GM21737 (cell line): ENCODE measurements at regions not wholly inside any gene's neighbourhood (a gene's known extent, or its start where the extent isn't known, plus 50 kb on each side); places are given as distances from the start of the nearest gene placed in this dataset.

Source experiments
- ATAC-seq: cut with Tn5 transposase; IDR thresholded peaks from one replicate; pipeline ENCODE4 v1.9.1; 2021; ENCODE audit warnings: mild to moderate bottlenecking, moderate library complexity; ENCODE audit not compliant: unreplicated experiment

GRCh38 chr7:45988405-45989057, 67.5 kb upstream of the IGFBP3 start:
- no peak for ATAC-seq

GRCh38 chr7:45987521-45988290, 66.6 kb upstream of the IGFBP3 start:
- ATAC-seq, result no peak

- ATAC-seq, result no peak
Measured at GRCh38 chr7:45986355-45987298, 65.6 kb upstream of the IGFBP3 start.

DNA sequence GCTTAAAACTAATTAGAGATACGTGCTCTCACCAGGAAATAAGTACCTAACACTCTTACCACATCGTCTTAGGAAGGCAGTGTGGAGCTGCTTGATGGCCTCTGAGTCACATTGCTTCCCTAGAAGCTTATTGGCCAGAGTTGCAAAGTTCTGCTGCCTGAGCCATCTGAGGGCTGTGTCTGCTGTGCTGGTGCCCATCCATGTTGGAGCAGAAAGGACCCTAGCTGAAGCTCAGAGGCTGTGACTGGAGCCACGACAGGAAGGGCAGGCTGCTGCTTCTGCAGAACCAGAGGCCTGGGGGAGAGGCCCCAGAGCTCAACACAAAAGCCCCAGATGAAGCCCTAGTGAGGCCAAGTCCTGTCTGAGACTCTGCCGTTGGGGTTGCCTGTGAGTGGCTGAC, 64.8 kb upstream of the IGFBP3 start:
- no peak for ATAC-seq

GRCh38 chr7:45984386-45985295, 63.6 kb upstream of the IGFBP3 start:
- no peak for ATAC-seq

DNA sequence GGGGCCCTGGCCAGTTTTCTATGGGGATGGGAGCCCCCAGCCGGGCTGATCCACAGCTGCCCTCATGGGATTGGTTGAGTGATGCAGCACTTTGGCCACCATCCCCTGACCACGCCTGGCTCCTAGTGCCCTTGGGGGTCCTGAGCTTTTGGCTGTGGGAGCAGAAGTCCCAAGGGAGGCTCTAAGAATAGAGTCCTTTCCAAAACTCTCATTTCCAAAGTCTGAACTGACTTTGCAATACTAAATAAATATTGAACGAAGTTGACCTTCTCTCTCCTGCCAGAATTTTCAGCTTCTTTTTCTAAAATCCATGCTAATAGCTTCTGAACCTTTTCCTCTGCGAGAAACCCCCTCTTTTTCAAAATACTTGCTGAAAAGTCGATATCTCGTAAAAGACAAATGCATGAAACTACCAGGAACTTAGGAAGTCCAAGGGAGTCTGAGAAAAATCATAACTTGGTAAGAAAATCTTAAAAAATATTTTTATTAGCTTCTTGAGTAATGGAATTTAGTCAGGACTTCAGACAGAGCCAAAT, 62.7 kb upstream of the IGFBP3 start:
- ATAC-seq, result no peak

DNA sequence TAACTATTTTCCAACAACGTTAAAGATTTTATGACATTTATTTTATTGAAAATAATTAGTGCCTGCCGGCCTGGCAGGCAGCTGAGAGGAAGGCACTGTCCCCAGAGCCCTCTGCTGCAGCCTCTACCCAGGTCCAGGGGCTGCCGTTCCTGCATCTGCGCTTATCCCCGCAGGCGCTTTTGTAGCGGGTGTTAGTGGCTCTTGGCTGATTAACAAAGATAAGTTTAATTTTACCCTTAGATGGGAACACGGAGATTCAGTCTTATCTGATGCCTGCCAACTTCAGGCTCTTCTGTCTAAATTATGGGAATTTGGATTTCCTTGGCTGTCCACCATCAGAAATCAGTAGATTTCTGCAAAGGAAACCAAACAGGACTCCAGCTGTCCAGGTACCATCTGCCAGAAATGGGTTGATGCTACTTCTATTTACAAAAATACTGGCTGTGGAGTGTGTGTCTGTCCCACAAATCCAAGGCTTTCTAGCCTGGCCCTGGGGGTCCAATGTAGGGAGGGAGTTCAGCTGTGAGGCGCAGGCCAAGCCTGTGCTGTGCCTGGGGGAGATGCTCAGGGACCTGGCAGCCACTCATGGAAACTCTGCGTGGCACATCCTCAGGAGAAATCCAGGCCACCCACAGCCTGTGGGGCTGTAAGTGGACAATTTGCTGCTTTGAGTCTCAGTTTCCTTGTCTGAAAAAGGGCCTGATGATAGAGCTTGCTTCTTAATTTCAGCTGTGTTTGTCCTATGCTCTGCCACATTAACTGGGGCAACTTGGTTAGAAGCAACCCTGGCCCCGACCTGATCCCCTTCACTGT, 62.0 kb upstream of the IGFBP3 start:
- no peak for ATAC-seq

DNA sequence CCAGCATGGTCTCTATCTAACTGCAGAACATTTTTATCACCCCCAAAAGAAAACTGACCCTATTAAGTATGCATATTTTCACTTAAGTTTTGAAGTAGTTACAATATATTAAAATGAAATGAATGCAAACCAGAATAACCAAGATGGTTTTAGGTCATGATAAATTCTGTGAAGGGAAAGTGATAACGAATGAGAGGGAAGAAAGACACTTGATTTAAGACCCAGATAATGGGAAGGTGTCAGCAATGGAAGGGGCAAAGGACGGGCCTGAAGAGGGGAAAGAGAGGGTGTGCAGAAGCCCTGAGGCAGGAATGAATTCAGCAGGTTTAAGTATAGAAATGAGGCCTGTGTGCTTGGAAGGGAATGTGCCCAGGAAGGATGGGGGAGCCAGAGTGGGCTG, 61.1 kb upstream of the IGFBP3 start:
- no peak for ATAC-seq

DNA sequence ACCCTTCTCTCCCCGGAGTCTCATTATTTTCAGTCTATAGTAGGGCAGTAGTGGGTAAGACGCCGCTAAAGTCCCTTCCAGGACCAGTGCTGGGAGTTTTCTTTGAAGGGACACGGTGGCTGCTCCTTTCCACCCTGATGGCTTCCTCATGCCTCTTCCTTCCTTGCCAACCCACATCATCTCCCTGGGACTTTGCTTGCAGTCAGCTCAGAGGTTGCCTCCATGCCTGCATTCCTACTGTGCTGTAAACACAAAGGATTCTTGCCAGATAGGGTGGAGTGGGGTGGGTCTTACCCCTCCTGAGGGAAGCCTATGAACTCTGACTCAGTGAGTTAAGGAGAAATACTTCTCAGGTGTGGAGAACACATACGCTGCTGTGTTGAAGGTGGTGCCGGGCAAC, 59.9 kb upstream of the IGFBP3 start:
- no peak for ATAC-seq

- ATAC-seq, result no peak
Measured at GRCh38 chr7:45980181-45980905, 59.3 kb upstream of the IGFBP3 start.

- no peak for ATAC-seq
Measured at GRCh38 chr7:45979275-45980180, 58.5 kb upstream of the IGFBP3 start.

DNA sequence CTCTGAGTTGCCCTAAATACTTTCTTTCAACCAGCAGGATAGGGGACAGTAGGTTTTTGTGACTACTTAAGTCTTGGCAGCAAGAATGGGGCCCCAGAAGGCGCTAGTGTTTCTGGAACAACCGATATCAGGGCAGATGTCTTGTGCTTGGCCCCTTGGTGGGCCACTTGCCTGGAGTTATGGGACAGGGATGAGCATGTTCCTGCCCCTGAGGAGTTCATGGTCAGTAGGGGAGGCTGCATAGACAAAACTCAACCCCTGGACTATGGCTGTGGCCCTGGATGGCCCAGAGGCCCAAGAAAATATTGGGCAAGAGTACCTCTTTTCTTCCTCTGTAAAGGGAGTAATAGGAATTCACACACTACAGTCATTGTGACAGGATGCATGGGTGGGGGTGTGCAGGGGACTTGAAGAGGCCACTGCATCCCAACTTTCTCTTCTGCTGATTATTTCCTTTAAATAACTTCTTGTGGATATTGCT, 57.7 kb upstream of the IGFBP3 start:
- no peak for ATAC-seq

DNA sequence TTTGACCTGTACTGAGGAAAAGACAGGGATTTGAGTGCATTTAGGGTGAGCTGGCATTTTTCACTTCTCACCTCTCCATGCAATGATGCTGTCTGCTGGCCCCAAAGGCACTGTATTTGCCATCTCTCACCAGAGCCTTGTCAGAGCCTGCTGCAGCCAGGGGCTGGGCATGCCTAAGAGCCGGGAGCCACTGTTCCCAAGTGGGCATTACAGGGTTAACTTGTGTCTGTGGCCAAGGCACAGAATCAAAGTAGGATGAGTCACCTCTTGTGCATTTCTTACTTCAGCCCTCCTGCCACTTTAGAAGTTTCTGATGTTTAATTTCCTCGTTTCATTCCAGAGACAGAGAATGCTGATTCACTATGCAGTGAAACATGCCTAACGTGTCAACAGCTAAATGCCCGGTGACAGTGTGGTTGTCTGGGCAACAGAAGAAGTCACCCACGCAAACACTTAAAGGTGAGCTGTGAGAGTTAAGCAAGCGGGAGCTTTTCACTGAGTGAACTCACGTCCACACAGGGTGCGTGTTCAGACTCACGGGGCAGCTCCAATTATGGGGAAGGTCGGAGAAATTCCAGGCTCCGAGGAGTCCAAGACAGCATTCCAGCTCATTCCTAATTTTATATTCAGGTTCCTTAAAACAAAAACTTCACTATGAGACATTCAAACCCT, 57.1 kb upstream of the IGFBP3 start:
- ATAC-seq, result no peak

GRCh38 chr7:45977256-45977780, 56.2 kb upstream of the IGFBP3 start:
- no peak for ATAC-seq

- no peak for ATAC-seq
Measured at GRCh38 chr7:45976485-45976856, 55.4 kb upstream of the IGFBP3 start.

DNA sequence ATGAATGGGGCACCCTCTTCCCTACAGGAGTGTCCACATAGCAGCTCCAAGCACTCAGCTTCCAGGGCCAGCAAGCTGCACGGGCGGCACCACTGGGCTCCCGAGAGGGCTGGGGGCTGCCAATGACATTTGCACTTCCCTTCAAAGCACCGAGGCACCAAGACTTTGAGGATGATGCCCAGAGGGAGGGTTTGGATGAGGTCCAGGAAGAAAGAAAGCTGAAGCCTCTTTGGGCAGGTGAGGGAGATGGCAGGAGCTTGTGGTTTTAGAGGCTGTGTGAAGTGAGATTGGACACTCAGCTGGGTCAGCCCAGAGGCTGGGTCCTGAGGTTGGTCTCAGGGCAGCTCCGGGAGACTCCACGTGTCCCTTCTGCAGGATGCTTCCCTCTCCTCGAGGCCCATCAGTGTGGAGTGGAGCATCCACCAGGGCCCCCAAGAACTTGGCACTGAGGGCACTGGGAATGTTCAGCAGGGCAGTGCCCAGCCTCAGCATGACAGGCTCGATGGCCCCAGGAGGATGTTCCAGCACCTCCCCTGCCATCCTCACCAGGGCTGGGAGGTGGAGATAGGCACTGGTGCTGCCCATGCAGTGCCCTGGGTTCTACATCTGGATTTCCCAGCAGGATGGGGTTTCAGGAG, 54.9 kb upstream of the IGFBP3 start:
- ATAC-seq, result no peak
